ENCODE measurements at regions not wholly inside any gene's neighbourhood (a gene's known extent, or its start where the extent isn't known, plus 50 kb on each side); places are given as distances from the start of the nearest gene placed in this dataset.
A peak's percentile ranks its signal among the peaks of the same experiment; 100 is the strongest.

GRCh38 chr6:18763086-18763485 lies 375.9 kb downstream of the RNF144B start:
- no peak for DNase-seq (ENCODE audit: low spot score)

- no peak for DNase-seq (ENCODE audit: low spot score)
These were observed 397.6 kb downstream of the RNF144B start for GRCh38 chr6:18784794-18785193.

- no peak for DNase-seq (ENCODE audit: low spot score)
These were observed 398.8 kb downstream of the RNF144B start for GRCh38 chr6:18785810-18786490.

- no peak for DNase-seq (ENCODE audit: low spot score)
These were observed 405.7 kb downstream of the RNF144B start for GRCh38 chr6:18792866-18793265.

- DNase-seq (ENCODE audit: low spot score), result no peak
These were observed 408.6 kb downstream of the RNF144B start for GRCh38 chr6:18795726-18796125.

GRCh38 chr6:18820725-18821124 lies 433.6 kb downstream of the RNF144B start:
- no peak for DNase-seq (ENCODE audit: low spot score)

- DNase-seq (ENCODE audit: low spot score), result peak; percentile 65
These were observed 436.7 kb downstream of the RNF144B start for GRCh38 chr6:18823782-18824386.

GRCh38 chr6:18829272-18829870 lies 442.2 kb downstream of the RNF144B start:
- no peak for DNase-seq (ENCODE audit: low spot score)

GRCh38 chr6:18835976-18836375 lies 448.8 kb downstream of the RNF144B start:
- no peak for DNase-seq (ENCODE audit: low spot score)

GRCh38 chr6:18837013-18837412 lies 449.9 kb downstream of the RNF144B start:
- no peak for DNase-seq (ENCODE audit: low spot score)

GRCh38 chr6:18842534-18842933 lies 455.4 kb downstream of the RNF144B start:
- DNase-seq (ENCODE audit: low spot score), result no peak

GRCh38 chr6:18845896-18846295 lies 458.7 kb downstream of the RNF144B start:
- no peak for DNase-seq (ENCODE audit: low spot score)

- no peak for DNase-seq (ENCODE audit: low spot score)
These were observed 459.2 kb downstream of the RNF144B start for GRCh38 chr6:18846327-18846726.

GRCh38 chr6:18861204-18861603 lies 474.1 kb downstream of the RNF144B start:
- no peak for DNase-seq (ENCODE audit: low spot score)

- DNase-seq (ENCODE audit: low spot score), result no peak
These were observed 496.1 kb downstream of the RNF144B start for GRCh38 chr6:18883268-18883667.

GRCh38 chr6:18883851-18884250 lies 496.7 kb downstream of the RNF144B start:
- no peak for DNase-seq (ENCODE audit: low spot score)

- no peak for DNase-seq (ENCODE audit: low spot score)
These were observed 506.6 kb downstream of the RNF144B start for GRCh38 chr6:18893540-18894269.

GRCh38 chr6:18897350-18897749 lies 510.2 kb downstream of the RNF144B start:
- DNase-seq (ENCODE audit: low spot score), result no peak

- no peak for DNase-seq (ENCODE audit: low spot score)
These were observed 517.5 kb downstream of the RNF144B start for GRCh38 chr6:18904681-18905080.

- no peak for DNase-seq (ENCODE audit: low spot score)
These were observed 533.6 kb downstream of the RNF144B start for GRCh38 chr6:18920701-18921100.

- no peak for DNase-seq (ENCODE audit: low spot score)
These were observed 543.9 kb downstream of the RNF144B start for GRCh38 chr6:18931086-18931485.

- DNase-seq (ENCODE audit: low spot score), result no peak
These were observed 571.0 kb downstream of the RNF144B start for GRCh38 chr6:18958146-18958545.

- DNase-seq (ENCODE audit: low spot score), result no peak
These were observed 574.4 kb downstream of the RNF144B start for GRCh38 chr6:18961566-18961965.

All from NAMALWA (cell line).